ENCODE measurements at regions not wholly inside any gene's neighbourhood (a gene's known extent, or its start where the extent isn't known, plus 50 kb on each side); places are given as distances from the start of the nearest gene placed in this dataset.
A peak's percentile ranks its signal among the peaks of the same experiment; 100 is the strongest.

GRCh38 chr14:87186737-87187136 is 806.2 kb downstream of the GALC start:
- Histone ChIP-seq H3K27me3 (peaks cover 20% of the 10 kb centered on the region), H3K9ac (no peak overlapping the region), H3K4me2 (peak overlapping the region; percentile 66), H3K36me3 (no peaks in the 10 kb centered on the region), H3K9me3 (ENCODE audit: low read depth) (no peaks in the 10 kb centered on the region), H3K4me3 (no peak overlapping the region), H3K4me1 (peaks cover 18% of the 10 kb centered on the region), H3F3A (ENCODE audit: low read depth) (no peaks in the 10 kb centered on the region), H3K27ac (no peak overlapping the region), H3K79me2 (ENCODE audit: low read depth) (no peaks in the 10 kb centered on the region), H2AFZ (replicated peaks) (no peak overlapping the region), H4K20me1 (ENCODE audit: low read depth) (no peaks in the 10 kb centered on the region)
- Mint-ChIP-seq H3K4me3 (no peak overlapping the region), H3K27ac (peak overlapping the region; percentile 61), H3K27me3 (ENCODE audit: insufficient read depth, low read depth) (peaks cover 4% of the 10 kb centered on the region), H3K4me1 (peaks cover 12% of the 10 kb centered on the region), H3K36me3 (no peaks in the 10 kb centered on the region), H3K9me3 (no peaks in the 10 kb centered on the region)
- TF ChIP-seq EZH2phosphoT487 (IDR thresholded peaks at IDR 0.05) (no peak), CTCF (IDR thresholded peaks at IDR 0.05) (no peak), EZH2 (IDR thresholded peaks at IDR 0.05) (no peak)
- DNase-seq (ENCODE audit: low spot score), result peak; percentile 63

GRCh38 chr14:87185961-87186560 is 806.9 kb downstream of the GALC start:
- Mint-ChIP-seq H3K27ac (no peak overlapping the region), H3K36me3 (no peaks in the 10 kb centered on the region), H3K9me3 (no peaks in the 10 kb centered on the region), H3K4me1 (peaks cover 12% of the 10 kb centered on the region), H3K27me3 (ENCODE audit: insufficient read depth, low read depth) (peaks cover 4% of the 10 kb centered on the region), H3K4me3 (no peak overlapping the region)
- Histone ChIP-seq H3K4me3 (no peak overlapping the region), H3K79me2 (ENCODE audit: low read depth) (no peaks in the 10 kb centered on the region), H4K20me1 (ENCODE audit: low read depth) (no peaks in the 10 kb centered on the region), H2AFZ (replicated peaks) (no peak overlapping the region), H3K4me1 (peaks cover 18% of the 10 kb centered on the region), H3F3A (ENCODE audit: low read depth) (no peaks in the 10 kb centered on the region), H3K9me3 (ENCODE audit: low read depth) (no peaks in the 10 kb centered on the region), H3K27me3 (peaks cover 23% of the 10 kb centered on the region), H3K9ac (no peak overlapping the region), H3K4me2 (peak overlapping the region; percentile 66), H3K27ac (no peak overlapping the region), H3K36me3 (no peaks in the 10 kb centered on the region)
- no peak for DNase-seq (ENCODE audit: low spot score)
- TF ChIP-seq EZH2phosphoT487 (IDR thresholded peaks at IDR 0.05), result no peak
- TF ChIP-seq CTCF (IDR thresholded peaks at IDR 0.05), result no peak
- TF ChIP-seq EZH2 (IDR thresholded peaks at IDR 0.05), result no peak

- Histone ChIP-seq H3K4me1 (peaks cover 18% of the 10 kb centered on the region), H3K9me3 (ENCODE audit: low read depth) (no peaks in the 10 kb centered on the region), H3K27ac (no peak overlapping the region), H3K79me2 (ENCODE audit: low read depth) (no peaks in the 10 kb centered on the region), H3K27me3 (peaks cover 32% of the 10 kb centered on the region), H3K9ac (no peak overlapping the region), H2AFZ (replicated peaks) (no peak overlapping the region), H3K36me3 (no peaks in the 10 kb centered on the region), H3K4me2 (no peak overlapping the region), H4K20me1 (ENCODE audit: low read depth) (no peaks in the 10 kb centered on the region), H3K4me3 (no peak overlapping the region), H3F3A (ENCODE audit: low read depth) (no peaks in the 10 kb centered on the region)
- H3K36me3 Mint-ChIP-seq, result no peaks in the 10 kb centered on the region
- H3K9me3 Mint-ChIP-seq, result no peaks in the 10 kb centered on the region
- no peak for DNase-seq (ENCODE audit: low spot score)
- peaks cover 4% of the 10 kb centered on the region for H3K27me3 Mint-ChIP-seq (ENCODE audit: insufficient read depth, low read depth)
- no peak overlapping the region for H3K4me3 Mint-ChIP-seq
- no peak for TF ChIP-seq CTCF (IDR thresholded peaks at IDR 0.05)
- TF ChIP-seq EZH2phosphoT487 (IDR thresholded peaks at IDR 0.05), result no peak
- TF ChIP-seq EZH2 (IDR thresholded peaks at IDR 0.05), result no peak
- H3K27ac Mint-ChIP-seq, result no peak overlapping the region
- peaks cover 12% of the 10 kb centered on the region for H3K4me1 Mint-ChIP-seq
Measured at GRCh38 chr14:87184180-87184579, 808.8 kb downstream of the GALC start.

Measured in neural progenitor cell (in vitro differentiated cells).